H1 (cell line): ENCODE measurements at regions not wholly inside any gene's neighbourhood (a gene's known extent, or its start where the extent isn't known, plus 50 kb on each side); places are given as distances from the start of the nearest gene placed in this dataset.

Experiments used
- GABPA ChIP-seq: IDR thresholded peaks from 2 replicates; pipeline ENCODE4 v1.6.1; 2011; ENCODE audit warnings: mild to moderate bottlenecking, low read length, moderate library complexity, borderline replicate concordance; ENCODE audit not compliant: insufficient read depth
- GTF2F1 ChIP-seq: IDR thresholded peaks from 2 replicates; pipeline ENCODE4 v1.6.1; 2012; ENCODE audit warnings: low read depth, low read length, improper control_type of control experiment, borderline replicate concordance
- RNF2 ChIP-seq: fragments of 200-900, 300-1000 bp; sonication (generic); IDR thresholded peaks from 2 replicates; pipeline ENCODE4 v1.7.1; 2016; ENCODE audit warnings: borderline replicate concordance, low read depth, mild to moderate bottlenecking, antibody characterized with exemption, low read length; ENCODE audit not compliant: poor library complexity, severe bottlenecking; ENCODE audit errors: missing control alignments

DNA sequence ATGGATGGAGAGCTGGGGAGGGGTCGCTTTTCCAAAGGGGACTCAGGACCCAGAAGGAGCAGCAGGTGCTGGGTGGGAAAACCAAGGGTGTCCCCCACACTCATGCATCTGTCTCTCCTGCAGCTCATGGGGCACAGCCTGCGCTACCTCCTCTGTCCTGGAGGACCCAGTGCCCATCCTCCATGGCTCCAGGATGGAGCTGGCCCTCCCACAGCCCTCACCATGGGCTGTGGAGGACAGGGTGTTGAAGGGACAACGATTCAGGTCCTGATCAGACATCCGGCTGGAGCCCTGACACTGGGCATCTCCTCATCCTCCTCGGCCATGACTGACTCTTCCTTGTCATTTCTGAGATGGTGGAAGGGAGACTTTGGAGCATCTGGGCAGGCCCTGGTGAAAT lies 97.9 kb upstream of the SULF2 start (continued):
- TF ChIP-seq GTF2F1 (no peak), GABPA (no peak), RNF2 (no peak)
